ENCODE measurements at regions not wholly inside any gene's neighbourhood (a gene's known extent, or its start where the extent isn't known, plus 50 kb on each side); places are given as distances from the start of the nearest gene placed in this dataset.

DNA sequence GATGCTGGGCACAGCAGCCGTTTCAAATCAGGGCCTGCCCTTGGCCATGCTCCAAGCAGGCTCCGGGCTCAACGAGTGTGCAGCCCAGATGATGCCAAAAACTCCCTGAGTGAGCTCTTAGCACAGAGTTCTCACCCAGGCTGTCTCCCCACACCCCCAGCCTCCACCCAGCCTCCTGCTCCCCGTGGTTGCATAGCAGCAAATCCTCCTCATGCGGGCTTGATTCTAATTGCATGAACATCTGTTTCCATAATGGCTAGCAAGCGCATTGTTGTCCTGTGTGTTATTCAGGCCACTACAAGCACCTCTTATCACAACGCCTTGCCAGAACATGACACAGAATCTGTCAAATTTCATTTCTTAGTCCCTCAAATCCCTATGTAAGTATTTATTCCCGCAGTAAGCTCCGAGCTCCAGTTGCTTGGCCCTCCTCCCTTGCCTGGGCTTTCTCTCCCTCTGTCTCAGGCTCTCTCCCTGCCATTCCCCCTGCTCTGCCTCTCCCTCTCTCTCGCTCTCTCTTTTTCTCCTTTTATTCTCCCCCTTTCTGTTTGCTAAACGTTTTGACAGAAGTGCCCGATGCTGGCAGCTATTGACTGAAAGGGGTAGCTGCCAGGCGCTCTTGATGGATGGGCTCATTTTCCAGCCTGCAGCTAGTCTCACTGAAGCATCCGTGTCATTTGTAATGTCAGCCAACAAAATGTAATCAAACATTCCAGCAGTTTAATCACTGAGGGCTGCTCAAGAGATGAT, 306.5 kb downstream of the IL20RB start:
- DNase-seq (ENCODE audit: insufficient read length, low spot score) (no peak), FAIRE-seq (no peak)
- TF ChIP-seq SPI1 (IDR thresholded peaks at IDR 0.05; ENCODE audit: low read depth, low read length) (no peak), POLR2A (IDR thresholded peaks at IDR 0.05; ENCODE audit: low read depth, low read length) (no peak)

GRCh38 chr3:137264843-137265330, 307.1 kb downstream of the IL20RB start:
- TF ChIP-seq POLR2A (IDR thresholded peaks at IDR 0.05; ENCODE audit: low read depth, low read length) (no peak), SPI1 (IDR thresholded peaks at IDR 0.05; ENCODE audit: low read depth, low read length) (no peak), POU2F2 (IDR thresholded peaks at IDR 0.05; ENCODE audit: low read depth, low read length) (no peak), POLR2AphosphoS5 (IDR thresholded peaks at IDR 0.05; ENCODE audit: low read depth, low read length) (no peak), PAX5 (IDR thresholded peaks at IDR 0.05; ENCODE audit: insufficient read depth, low read length, severe bottlenecking) (no peak), TAF1 (IDR thresholded peaks at IDR 0.05; ENCODE audit: low read depth, low read length) (no peak)
- DNase-seq (ENCODE audit: insufficient read length, low spot score) (no peak), FAIRE-seq (no peak)

DNA sequence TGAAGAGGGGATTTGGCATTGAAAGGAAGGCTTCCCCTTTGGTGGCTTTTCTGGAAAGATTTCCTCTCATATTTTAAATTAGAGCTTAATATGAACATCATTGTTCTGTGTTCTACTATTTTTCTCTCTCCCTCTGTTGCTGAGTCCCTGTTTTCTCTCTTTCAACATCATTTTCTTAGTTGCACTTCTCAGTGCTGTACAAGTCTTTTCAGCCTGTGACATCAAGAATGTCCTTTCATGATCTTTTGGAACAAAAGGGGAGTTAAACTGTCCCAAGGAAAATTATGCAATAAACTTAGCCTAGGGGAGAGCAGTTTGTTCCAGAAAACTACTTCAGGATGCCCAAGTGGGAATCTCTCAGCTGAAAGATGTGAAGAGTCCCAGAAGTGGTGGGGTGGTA, 325.1 kb downstream of the IL20RB start:
- TF ChIP-seq POLR2A (IDR thresholded peaks at IDR 0.05; ENCODE audit: low read depth, low read length), result no peak
- TF ChIP-seq PAX5 (IDR thresholded peaks at IDR 0.05; ENCODE audit: insufficient read depth, low read length, severe bottlenecking), result no peak
- no peak for TF ChIP-seq POU2F2 (IDR thresholded peaks at IDR 0.05; ENCODE audit: low read depth, low read length)
- no peak for TF ChIP-seq SPI1 (IDR thresholded peaks at IDR 0.05; ENCODE audit: low read depth, low read length)
- no peak for TF ChIP-seq POLR2AphosphoS5 (IDR thresholded peaks at IDR 0.05; ENCODE audit: low read depth, low read length)
- TF ChIP-seq TAF1 (IDR thresholded peaks at IDR 0.05; ENCODE audit: low read depth, low read length), result no peak
- FAIRE-seq (no peak), DNase-seq (ENCODE audit: insufficient read length, low spot score) (no peak)

- DNase-seq (ENCODE audit: insufficient read length, low spot score), result no peak
- no peak for TF ChIP-seq POU2F2 (IDR thresholded peaks at IDR 0.05; ENCODE audit: low read depth, low read length)
- FAIRE-seq, result no peak
Measured at GRCh38 chr3:137285924-137286323, 328.1 kb downstream of the IL20RB start.

DNA sequence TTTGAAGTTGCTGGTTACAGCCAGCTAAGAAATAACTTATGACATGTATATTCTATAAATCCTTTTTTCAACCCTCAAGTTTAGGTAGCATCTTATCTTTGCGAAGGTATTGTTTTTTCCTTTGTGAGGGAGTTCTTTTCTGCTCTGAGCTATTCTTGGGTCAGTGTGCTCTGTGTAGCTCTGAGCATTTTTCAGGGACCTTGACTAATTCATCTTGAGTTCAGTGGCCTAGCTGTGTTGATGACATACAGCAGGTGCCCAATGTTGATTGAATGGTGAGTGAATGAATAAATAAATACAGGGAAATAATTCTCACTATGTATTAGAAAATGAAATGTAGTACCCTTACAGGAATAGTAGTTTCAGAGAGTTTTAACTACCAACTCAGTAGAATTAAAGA, 335.3 kb downstream of the IL20RB start:
- FAIRE-seq (no peak), DNase-seq (ENCODE audit: insufficient read length, low spot score) (no peak)
- TF ChIP-seq POLR2AphosphoS5 (IDR thresholded peaks at IDR 0.05; ENCODE audit: low read depth, low read length) (no peak), SPI1 (IDR thresholded peaks at IDR 0.05; ENCODE audit: low read depth, low read length) (no peak), PAX5 (IDR thresholded peaks at IDR 0.05; ENCODE audit: insufficient read depth, low read length, severe bottlenecking) (no peak), POU2F2 (IDR thresholded peaks at IDR 0.05; ENCODE audit: low read depth, low read length) (no peak), TAF1 (IDR thresholded peaks at IDR 0.05; ENCODE audit: low read depth, low read length) (no peak), POLR2A (IDR thresholded peaks at IDR 0.05; ENCODE audit: low read depth, low read length) (no peak)

DNA sequence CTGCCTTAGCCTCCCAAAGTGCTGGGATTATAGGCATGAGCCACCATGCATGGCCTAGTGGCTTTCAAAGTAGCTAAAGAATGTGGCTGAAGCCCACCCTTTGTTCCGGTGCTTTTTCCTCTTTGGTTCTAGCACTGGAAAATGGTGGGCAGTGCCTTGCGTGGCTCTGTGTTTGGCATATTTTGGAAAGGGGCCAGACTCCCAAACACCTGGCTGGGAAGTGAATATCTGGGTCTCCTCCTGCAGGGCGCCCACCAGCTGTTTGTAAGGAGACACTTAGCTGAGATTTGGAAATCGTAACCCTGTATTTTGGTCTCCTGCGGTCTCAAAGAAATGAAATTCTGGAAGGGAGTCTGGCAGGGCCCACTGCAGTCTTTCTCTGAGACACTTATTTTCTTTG, 336.4 kb downstream of the IL20RB start:
- TF ChIP-seq POU2F2 (IDR thresholded peaks at IDR 0.05; ENCODE audit: low read depth, low read length) (no peak), SPI1 (IDR thresholded peaks at IDR 0.05; ENCODE audit: low read depth, low read length) (no peak), POLR2AphosphoS5 (IDR thresholded peaks at IDR 0.05; ENCODE audit: low read depth, low read length) (no peak), POLR2A (IDR thresholded peaks at IDR 0.05; ENCODE audit: low read depth, low read length) (no peak), PAX5 (IDR thresholded peaks at IDR 0.05; ENCODE audit: insufficient read depth, low read length, severe bottlenecking) (no peak), TAF1 (IDR thresholded peaks at IDR 0.05; ENCODE audit: low read depth, low read length) (no peak)
- DNase-seq (ENCODE audit: insufficient read length, low spot score), result no peak
- no peak for FAIRE-seq

DNA sequence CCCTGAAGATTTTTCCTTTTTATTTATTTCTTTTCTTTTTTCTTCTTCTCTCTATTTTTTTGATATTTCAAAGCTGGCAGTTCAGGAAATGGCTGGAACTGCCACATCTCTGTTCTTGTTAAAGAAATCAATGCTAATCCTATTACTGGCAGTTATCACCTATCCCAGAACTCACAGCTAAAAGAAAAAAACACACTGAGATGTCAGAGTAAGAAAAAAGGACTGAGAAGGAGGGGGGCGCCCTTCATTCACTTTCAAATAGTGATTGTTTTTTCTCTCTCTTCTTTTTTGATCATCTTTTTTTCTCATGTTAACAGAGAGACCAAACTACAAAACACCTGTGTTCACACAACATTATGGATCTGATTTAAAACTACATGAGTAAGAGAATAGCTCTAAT, 337.1 kb downstream of the IL20RB start:
- TF ChIP-seq PAX5 (IDR thresholded peaks at IDR 0.05; ENCODE audit: insufficient read depth, low read length, severe bottlenecking), result no peak
- TF ChIP-seq POLR2AphosphoS5 (IDR thresholded peaks at IDR 0.05; ENCODE audit: low read depth, low read length), result no peak
- TF ChIP-seq POLR2A (IDR thresholded peaks at IDR 0.05; ENCODE audit: low read depth, low read length), result no peak
- no peak for TF ChIP-seq POU2F2 (IDR thresholded peaks at IDR 0.05; ENCODE audit: low read depth, low read length)
- TF ChIP-seq SPI1 (IDR thresholded peaks at IDR 0.05; ENCODE audit: low read depth, low read length), result no peak
- TF ChIP-seq TAF1 (IDR thresholded peaks at IDR 0.05; ENCODE audit: low read depth, low read length), result no peak
- FAIRE-seq (no peak), DNase-seq (ENCODE audit: insufficient read length, low spot score) (no peak)

- no peak for FAIRE-seq
- TF ChIP-seq POLR2A (IDR thresholded peaks at IDR 0.05; ENCODE audit: low read depth, low read length), result no peak
- TF ChIP-seq POLR2AphosphoS5 (IDR thresholded peaks at IDR 0.05; ENCODE audit: low read depth, low read length), result no peak
- no peak for TF ChIP-seq POU2F2 (IDR thresholded peaks at IDR 0.05; ENCODE audit: low read depth, low read length)
- TF ChIP-seq SPI1 (IDR thresholded peaks at IDR 0.05; ENCODE audit: low read depth, low read length), result no peak
- TF ChIP-seq PAX5 (IDR thresholded peaks at IDR 0.05; ENCODE audit: insufficient read depth, low read length, severe bottlenecking), result no peak
- no peak for TF ChIP-seq TAF1 (IDR thresholded peaks at IDR 0.05; ENCODE audit: low read depth, low read length)
Measured at GRCh38 chr3:137295336-137295735, 337.6 kb downstream of the IL20RB start.

DNA sequence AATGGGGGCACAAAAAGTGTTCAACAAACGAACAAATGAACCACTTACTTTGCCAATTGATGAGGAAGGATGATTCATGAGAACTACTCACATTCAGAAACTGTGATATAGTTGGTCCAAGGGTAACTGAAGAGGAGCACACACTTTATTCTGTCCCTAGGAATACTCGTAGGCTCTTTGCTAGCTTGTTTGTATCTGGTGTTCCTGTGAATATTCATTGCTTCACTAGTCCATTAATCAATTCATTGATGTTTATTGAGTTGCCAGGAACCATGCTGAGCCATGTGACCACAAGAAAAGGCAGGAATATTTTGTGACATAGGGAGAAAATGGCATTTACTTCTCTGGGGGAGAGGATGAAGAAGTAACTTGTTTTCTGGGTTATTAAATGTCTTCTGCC, 338.3 kb downstream of the IL20RB start:
- TF ChIP-seq TAF1 (IDR thresholded peaks at IDR 0.05; ENCODE audit: low read depth, low read length) (no peak), PAX5 (IDR thresholded peaks at IDR 0.05; ENCODE audit: insufficient read depth, low read length, severe bottlenecking) (no peak), SPI1 (IDR thresholded peaks at IDR 0.05; ENCODE audit: low read depth, low read length) (no peak), POLR2AphosphoS5 (IDR thresholded peaks at IDR 0.05; ENCODE audit: low read depth, low read length) (no peak)
- DNase-seq (ENCODE audit: insufficient read length, low spot score) (no peak), FAIRE-seq (no peak)

More at GRCh38 chr3:137295336-137295735, 337.6 kb downstream of the IL20RB start:
- DNase-seq (ENCODE audit: insufficient read length, low spot score), result no peak

GRCh38 chr3:137297770-137298169, 340.0 kb downstream of the IL20RB start:
- no peak for FAIRE-seq
- DNase-seq (ENCODE audit: insufficient read length, low spot score), result no peak
- TF ChIP-seq SPI1 (IDR thresholded peaks at IDR 0.05; ENCODE audit: low read depth, low read length), result no peak
- TF ChIP-seq POU2F2 (IDR thresholded peaks at IDR 0.05; ENCODE audit: low read depth, low read length), result no peak
- no peak for TF ChIP-seq TAF1 (IDR thresholded peaks at IDR 0.05; ENCODE audit: low read depth, low read length)
- no peak for TF ChIP-seq PAX5 (IDR thresholded peaks at IDR 0.05; ENCODE audit: insufficient read depth, low read length, severe bottlenecking)
- TF ChIP-seq POLR2AphosphoS5 (IDR thresholded peaks at IDR 0.05; ENCODE audit: low read depth, low read length), result no peak
- TF ChIP-seq POLR2A (IDR thresholded peaks at IDR 0.05; ENCODE audit: low read depth, low read length), result no peak
